ENCODE measurements at regions not wholly inside any gene's neighbourhood (a gene's known extent, or its start where the extent isn't known, plus 50 kb on each side); places are given as distances from the start of the nearest gene placed in this dataset.

DNA sequence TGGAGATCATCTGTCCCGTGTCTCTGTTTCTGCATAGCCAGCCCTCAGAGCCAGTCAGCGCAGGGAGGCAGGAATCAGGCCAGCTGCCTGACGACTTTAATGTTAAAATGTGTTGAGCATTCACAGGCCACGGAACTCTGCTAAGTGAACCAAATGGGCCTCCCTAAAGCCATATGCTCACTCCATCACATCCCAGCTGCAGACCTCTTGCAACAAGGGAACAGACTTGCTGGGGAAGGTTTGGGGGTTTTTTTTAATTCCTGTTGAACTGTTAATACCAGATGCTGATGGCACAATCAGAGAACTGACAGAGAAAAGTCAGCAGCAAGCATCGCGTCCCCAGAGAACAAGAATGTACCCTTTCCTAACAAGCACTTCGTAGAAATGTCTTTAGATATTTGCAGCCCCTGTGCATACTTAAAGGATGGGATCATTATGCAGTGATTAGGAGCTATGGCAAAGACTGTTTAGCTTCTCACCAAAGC lies 900.4 kb upstream of the AUTS2 start:
- TF ChIP-seq, protein P1, sequence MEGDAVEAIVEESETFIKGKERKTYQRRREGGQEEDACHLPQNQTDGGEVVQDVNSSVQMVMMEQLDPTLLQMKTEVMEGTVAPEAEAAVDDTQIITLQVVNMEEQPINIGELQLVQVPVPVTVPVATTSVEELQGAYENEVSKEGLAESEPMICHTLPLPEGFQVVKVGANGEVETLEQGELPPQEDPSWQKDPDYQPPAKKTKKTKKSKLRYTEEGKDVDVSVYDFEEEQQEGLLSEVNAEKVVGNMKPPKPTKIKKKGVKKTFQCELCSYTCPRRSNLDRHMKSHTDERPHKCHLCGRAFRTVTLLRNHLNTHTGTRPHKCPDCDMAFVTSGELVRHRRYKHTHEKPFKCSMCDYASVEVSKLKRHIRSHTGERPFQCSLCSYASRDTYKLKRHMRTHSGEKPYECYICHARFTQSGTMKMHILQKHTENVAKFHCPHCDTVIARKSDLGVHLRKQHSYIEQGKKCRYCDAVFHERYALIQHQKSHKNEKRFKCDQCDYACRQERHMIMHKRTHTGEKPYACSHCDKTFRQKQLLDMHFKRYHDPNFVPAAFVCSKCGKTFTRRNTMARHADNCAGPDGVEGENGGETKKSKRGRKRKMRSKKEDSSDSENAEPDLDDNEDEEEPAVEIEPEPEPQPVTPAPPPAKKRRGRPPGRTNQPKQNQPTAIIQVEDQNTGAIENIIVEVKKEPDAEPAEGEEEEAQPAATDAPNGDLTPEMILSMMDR (IDR thresholded peaks at IDR 0.05) = no peak
- no peak for TF ChIP-seq POLR2A (IDR thresholded peaks at IDR 0.05)
